Lower leg skin (tissue), 3 donors: ENCODE measurements at regions not wholly inside any gene's neighbourhood (a gene's known extent, or its start where the extent isn't known, plus 50 kb on each side); places are given as distances from the start of the nearest gene placed in this dataset.

Source experiments
- POLR2A ChIP-seq, 2 donors: fragments of 450-650 bp; IDR thresholded peaks; one replicate each; pipeline ENCODE4 v1.6.1; 2016 to 2017; ENCODE audit warnings: antibody characterized with exemption in 2 of 2, mild to moderate bottlenecking in 1 of 2, moderate library complexity in 1 of 2
- TF ChIP-seq, protein P1 (sequence below), 3 donors: fragments of 450-650 bp; IDR thresholded peaks; one replicate each; pipeline ENCODE4 v1.5.1; 2016; ENCODE audit warnings: antibody characterized with exemption in 3 of 3, mild to moderate bottlenecking in 3 of 3, moderate library complexity in 2 of 3

GRCh38 chr2:15731889-15732271 is 140.2 kb downstream of the DDX1 start:
- TF ChIP-seq, protein P1, sequence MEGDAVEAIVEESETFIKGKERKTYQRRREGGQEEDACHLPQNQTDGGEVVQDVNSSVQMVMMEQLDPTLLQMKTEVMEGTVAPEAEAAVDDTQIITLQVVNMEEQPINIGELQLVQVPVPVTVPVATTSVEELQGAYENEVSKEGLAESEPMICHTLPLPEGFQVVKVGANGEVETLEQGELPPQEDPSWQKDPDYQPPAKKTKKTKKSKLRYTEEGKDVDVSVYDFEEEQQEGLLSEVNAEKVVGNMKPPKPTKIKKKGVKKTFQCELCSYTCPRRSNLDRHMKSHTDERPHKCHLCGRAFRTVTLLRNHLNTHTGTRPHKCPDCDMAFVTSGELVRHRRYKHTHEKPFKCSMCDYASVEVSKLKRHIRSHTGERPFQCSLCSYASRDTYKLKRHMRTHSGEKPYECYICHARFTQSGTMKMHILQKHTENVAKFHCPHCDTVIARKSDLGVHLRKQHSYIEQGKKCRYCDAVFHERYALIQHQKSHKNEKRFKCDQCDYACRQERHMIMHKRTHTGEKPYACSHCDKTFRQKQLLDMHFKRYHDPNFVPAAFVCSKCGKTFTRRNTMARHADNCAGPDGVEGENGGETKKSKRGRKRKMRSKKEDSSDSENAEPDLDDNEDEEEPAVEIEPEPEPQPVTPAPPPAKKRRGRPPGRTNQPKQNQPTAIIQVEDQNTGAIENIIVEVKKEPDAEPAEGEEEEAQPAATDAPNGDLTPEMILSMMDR (IDR thresholded peaks at IDR 0.05): no peak
- no peak for TF ChIP-seq POLR2A (IDR thresholded peaks at IDR 0.05)
